Hepatocyte (in vitro differentiated cells): ENCODE measurements at regions not wholly inside any gene's neighbourhood (a gene's known extent, or its start where the extent isn't known, plus 50 kb on each side); places are given as distances from the start of the nearest gene placed in this dataset.

Experiments
- DNase-seq: peaks from one replicate; pipeline ENCODE4 v3.0.0-alpha.2; 2016; ENCODE audit warnings: low spot score
- H2AFZ ChIP-seq: fragments of 200-600 bp; sonication (generic); 2 replicates; pipeline ENCODE4 v1.6.0; 2016; ENCODE audit warnings: antibody characterized with exemption, mild to moderate bottlenecking
- H3K27ac ChIP-seq: fragments of 200-600 bp; sonication (generic); 2 replicates; pipeline ENCODE4 v1.5.1; 2016; ENCODE audit warnings: mild to moderate bottlenecking
- H3K27me3 ChIP-seq: fragments of 200-600 bp; sonication (generic); 2 replicates; pipeline ENCODE4 v1.6.1; 2016
- H3K36me3 ChIP-seq: fragments of 200-600 bp; sonication (generic); replicated peaks from 2 replicates; pipeline ENCODE4 v1.5.1; 2016; ENCODE audit warnings: low read depth; ENCODE audit not compliant: insufficient read depth
- H3K4me1 ChIP-seq: fragments of 200-600 bp; sonication (generic); 2 replicates; pipeline ENCODE4 v1.5.1; 2016; ENCODE audit warnings: mild to moderate bottlenecking, moderate library complexity; ENCODE audit not compliant: insufficient read depth
- H3K4me2 ChIP-seq: fragments of 200-600 bp; sonication (generic); 2 replicates; pipeline ENCODE4 v1.6.0; 2016
- H3K4me3 ChIP-seq: fragments of 200-600 bp; sonication (generic); 2 replicates; pipeline ENCODE4 v1.5.1; 2016; ENCODE audit warnings: mild to moderate bottlenecking
- H3K79me2 ChIP-seq: fragments of 200-600 bp; sonication (generic); 2 replicates; pipeline ENCODE4 v1.6.0; 2017; ENCODE audit warnings: mild to moderate bottlenecking
- H3K9me2 ChIP-seq: fragments of 200-600 bp; sonication (generic); replicated peaks from 2 replicates; pipeline ENCODE4 v1.6.0; 2017; ENCODE audit warnings: mild to moderate bottlenecking; ENCODE audit not compliant: insufficient read depth
- H3K9me3 ChIP-seq: fragments of 200-600 bp; sonication (generic); 2 replicates; pipeline ENCODE4 v1.5.1; 2016; ENCODE audit warnings: low read depth, mild to moderate bottlenecking
- H4K20me1 ChIP-seq: fragments of 200-600 bp; sonication (generic); 2 replicates; pipeline ENCODE4 v1.6.0; 2016; ENCODE audit warnings: mild to moderate bottlenecking; ENCODE audit not compliant: insufficient read depth, poor library complexity, severe bottlenecking
- CTCF ChIP-seq: fragments of 200-600 bp; sonication (generic); IDR thresholded peaks from 2 replicates; pipeline ENCODE4 v1.5.1; 2016; ENCODE audit warnings: antibody characterized with exemption, mild to moderate bottlenecking; ENCODE audit not compliant: poor library complexity
- EZH2 ChIP-seq: fragments of 200-600 bp; sonication (generic); IDR thresholded peaks from 2 replicates; pipeline ENCODE4 v1.6.1; 2016; ENCODE audit warnings: antibody characterized with exemption, mild to moderate bottlenecking, borderline replicate concordance
- EZH2phosphoT487 ChIP-seq: fragments of 200-600 bp; sonication (generic); IDR thresholded peaks from one replicate; pipeline ENCODE4 v1.6.1; 2018; ENCODE audit warnings: antibody characterized with exemption, mild to moderate bottlenecking, low read depth, moderate library complexity; ENCODE audit not compliant: unreplicated experiment, severe bottlenecking
- WGBS: methylation state at CpG from one replicate; pipeline ENCODE4 v1.1.6; 2016; ENCODE audit warnings: low lambda C conversion rate; ENCODE audit errors: missing lambda C conversion rate; 5-methylcytosine and 5-hydroxymethylcytosine counted together

GRCh38 chr12:90490355-90490754 lies 464.6 kb downstream of the CCER1 start:
- H3K4me1 ChIP-seq = no peaks in the 10 kb centered on the region
- no peaks in the 10 kb centered on the region for H3K9me2 ChIP-seq
- no peak overlapping the region for H3K4me3 ChIP-seq
- no peaks in the 10 kb centered on the region for H3K36me3 ChIP-seq
- no peak overlapping the region for H2AFZ ChIP-seq
- no peak for DNase-seq
- no peaks in the 10 kb centered on the region for H3K9me3 ChIP-seq
- H3K27ac ChIP-seq = no peak overlapping the region
- no peaks in the 10 kb centered on the region for H4K20me1 ChIP-seq
- no peak overlapping the region for H3K4me2 ChIP-seq
- no peaks in the 10 kb centered on the region for H3K79me2 ChIP-seq
- no peaks in the 10 kb centered on the region for H3K27me3 ChIP-seq
- TF ChIP-seq EZH2 (no peak), EZH2phosphoT487 (no peak), CTCF (no peak)

GRCh38 chr12:90489141-90489540 lies 465.8 kb downstream of the CCER1 start:
- Histone ChIP-seq H3K27me3 (no peaks in the 10 kb centered on the region), H4K20me1 (no peaks in the 10 kb centered on the region), H2AFZ (no peak overlapping the region), H3K79me2 (no peaks in the 10 kb centered on the region), H3K4me2 (no peak overlapping the region), H3K9me2 (no peaks in the 10 kb centered on the region), H3K36me3 (no peaks in the 10 kb centered on the region), H3K4me1 (no peaks in the 10 kb centered on the region), H3K9me3 (no peaks in the 10 kb centered on the region), H3K4me3 (no peak overlapping the region), H3K27ac (no peak overlapping the region)
- WGBS = 98% methylated on average over 3 of the region's 3 CpGs
- no peak for DNase-seq
- TF ChIP-seq CTCF (no peak), EZH2 (no peak), EZH2phosphoT487 (no peak)

- DNase-seq = no peak
- H2AFZ ChIP-seq = no peak overlapping the region
- H3K4me3 ChIP-seq = no peak overlapping the region
- no peaks in the 10 kb centered on the region for H3K9me2 ChIP-seq
- H3K4me2 ChIP-seq = no peak overlapping the region
- H3K79me2 ChIP-seq = no peaks in the 10 kb centered on the region
- H3K27ac ChIP-seq = no peak overlapping the region
- no peak for TF ChIP-seq EZH2phosphoT487
- no peak for TF ChIP-seq EZH2
- no peaks in the 10 kb centered on the region for H3K27me3 ChIP-seq
- H4K20me1 ChIP-seq = no peaks in the 10 kb centered on the region
- H3K36me3 ChIP-seq = no peaks in the 10 kb centered on the region
- no peaks in the 10 kb centered on the region for H3K4me1 ChIP-seq
- H3K9me3 ChIP-seq = no peaks in the 10 kb centered on the region
Measured at GRCh38 chr12:90485560-90485959, 469.4 kb downstream of the CCER1 start.

- H3K27ac ChIP-seq = no peak overlapping the region
- TF ChIP-seq EZH2phosphoT487 = no peak
- no peak for TF ChIP-seq CTCF
- TF ChIP-seq EZH2 = no peak
Measured at GRCh38 chr12:90484094-90484493, 470.9 kb downstream of the CCER1 start.

More at GRCh38 chr12:90484094-90484493, 470.9 kb downstream of the CCER1 start:
- H4K20me1 ChIP-seq = no peaks in the 10 kb centered on the region
- no peaks in the 10 kb centered on the region for H3K4me1 ChIP-seq
- H3K9me3 ChIP-seq = no peaks in the 10 kb centered on the region
- no peak overlapping the region for H2AFZ ChIP-seq
- peak; percentile 8 for DNase-seq
- H3K36me3 ChIP-seq = no peaks in the 10 kb centered on the region
- no peak overlapping the region for H3K4me2 ChIP-seq
- H3K79me2 ChIP-seq = no peaks in the 10 kb centered on the region
- no peaks in the 10 kb centered on the region for H3K27me3 ChIP-seq
- H3K4me3 ChIP-seq = no peak overlapping the region
- no peaks in the 10 kb centered on the region for H3K9me2 ChIP-seq
- 19% methylated on average over 2 of the region's 2 CpGs for WGBS
